Stimulated activated CD4-positive, alpha-beta T cell treated with anti-CD3 and anti-CD28 coated beads, Interleukin-4, amount 100 ng/mL, for 24 hours (primary cell): ENCODE measurements at regions not wholly inside any gene's neighbourhood (a gene's known extent, or its start where the extent isn't known, plus 50 kb on each side); places are given as distances from the start of the nearest gene placed in this dataset.
"Not testable (repeated sequence)": the region's sequence is repeated elsewhere in the genome, so short reads cannot be mapped to it uniquely, and the experiment has no call there.

Experiments used
- DNase-seq: peaks from one replicate; pipeline ENCODE4 v3.0.0-alpha.2; 2020

GRCh38 chr3:187533797-187534196, 136.4 kb downstream of the SST start:
- no peak for DNase-seq

GRCh38 chr3:187531831-187532230, 138.4 kb downstream of the SST start:
- no peak for DNase-seq

GRCh38 chr3:187522890-187523289, 147.3 kb downstream of the SST start:
- no peak for DNase-seq

GRCh38 chr3:187522293-187522692, 147.9 kb downstream of the SST start:
- no peak for DNase-seq

- no peak for DNase-seq
Observed at GRCh38 chr3:187521546-187521945, 148.6 kb downstream of the SST start.

- DNase-seq: no peak
Observed at GRCh38 chr3:187520027-187520945, 149.9 kb downstream of the SST start.

GRCh38 chr3:187519428-187519890, 150.7 kb downstream of the SST start:
- no peak for DNase-seq

GRCh38 chr3:187518616-187519015, 150.4 kb downstream of the RTP4 start:
- no peak for DNase-seq

- DNase-seq: no peak
Observed at GRCh38 chr3:187518207-187518606, 150.0 kb downstream of the RTP4 start.

- DNase-seq: no peak
Observed at GRCh38 chr3:187516446-187517185, 148.4 kb downstream of the RTP4 start.

- DNase-seq: no peak
Observed at GRCh38 chr3:187507905-187508304, 139.7 kb downstream of the RTP4 start.

GRCh38 chr3:187507266-187507665, 139.1 kb downstream of the RTP4 start:
- no peak for DNase-seq

GRCh38 chr3:187504435-187504834, 136.2 kb downstream of the RTP4 start:
- DNase-seq: no peak

- no peak for DNase-seq
Observed at GRCh38 chr3:187498211-187498724, 130.1 kb downstream of the RTP4 start.

GRCh38 chr3:187497052-187497451, 128.9 kb downstream of the RTP4 start:
- DNase-seq: no peak

GRCh38 chr3:187494056-187494455, 125.9 kb downstream of the RTP4 start:
- DNase-seq: not testable (repeated sequence)

- DNase-seq: no peak
Observed at GRCh38 chr3:187491371-187491770, 123.2 kb downstream of the RTP4 start.

GRCh38 chr3:187490366-187490765, 122.2 kb downstream of the RTP4 start:
- DNase-seq: no peak

GRCh38 chr3:187484547-187485295, 116.5 kb downstream of the RTP4 start:
- no peak for DNase-seq

- no peak for DNase-seq
Observed at GRCh38 chr3:187481426-187481825, 113.2 kb downstream of the RTP4 start.

- not testable (repeated sequence) for DNase-seq
Observed at GRCh38 chr3:187475613-187476012, 107.4 kb downstream of the RTP4 start.

GRCh38 chr3:187473778-187474406, 105.7 kb downstream of the RTP4 start:
- no peak for DNase-seq
